ENCODE measurements at regions not wholly inside any gene's neighbourhood (a gene's known extent, or its start where the extent isn't known, plus 50 kb on each side); places are given as distances from the start of the nearest gene placed in this dataset.

GRCh38 chr21:15174923-15175322 lies 110.1 kb upstream of the NRIP1 start:
- no TSS peak for BruUV-seq (replicated peaks)
- no peak overlapping the region for H2AFZ ChIP-seq (ENCODE audit: low read length)
- no peaks in the 10 kb centered on the region for H3K9me3 ChIP-seq (ENCODE audit: low read length)
- no peaks in the 10 kb centered on the region for H3K4me1 ChIP-seq (ENCODE audit: insufficient read depth, low read length)
- intact Hi-C loops (cut with micrococcal nuclease) = loop anchor here (5.0 kb wide), 1 partner anchor 83 kb away; no protein-coding TSS in a partner anchor
- no peaks in the 10 kb centered on the region for H3K27me3 ChIP-seq (ENCODE audit: low read length)
- H3K27ac ChIP-seq (ENCODE audit: low read length) = no peak overlapping the region
- CTCF ChIA-PET = no interaction called here
- H3K36me3 ChIP-seq (ENCODE audit: low read depth, low read length) = no peaks in the 10 kb centered on the region
- POLR2A ChIA-PET (ENCODE audit: unreplicated experiment) = no interaction called here
- no peaks in the 10 kb centered on the region for H3K79me2 ChIP-seq (ENCODE audit: low read length)
- no peaks in the 10 kb centered on the region for H3F3A ChIP-seq (ENCODE audit: low read length, unreplicated experiment)
- no peak overlapping the region for H3K4me3 ChIP-seq (ENCODE audit: low read length)
- H4K20me1 ChIP-seq (ENCODE audit: low read length) = no peaks in the 10 kb centered on the region
- H3K9ac ChIP-seq (ENCODE audit: low read length) = no peak overlapping the region
- no peaks in the 10 kb centered on the region for H3K9me2 ChIP-seq (replicated peaks; ENCODE audit: low read length)
- no peak overlapping the region for H3K4me2 ChIP-seq (ENCODE audit: low read length)
- ATAC-seq (no peak), DNase-seq (no peak)
- TF ChIP-seq EZH2 (IDR thresholded peaks at IDR 0.05; ENCODE audit: low read length, unreplicated experiment) = no peak
- TF ChIP-seq EZH2phosphoT487 (IDR thresholded peaks at IDR 0.05; ENCODE audit: borderline replicate concordance, low read length) = no peak
- TF ChIP-seq CTCF (conservative IDR thresholded peaks at IDR 0.05; ENCODE audit: low read depth, low read length) = no peak

GRCh38 chr21:15182731-15183130 lies 117.9 kb upstream of the NRIP1 start:
- Histone ChIP-seq H3K27ac (ENCODE audit: low read length) (no peak overlapping the region), H3K27me3 (ENCODE audit: low read length) (no peaks in the 10 kb centered on the region), H3K4me1 (ENCODE audit: insufficient read depth, low read length) (no peaks in the 10 kb centered on the region), H3K9me2 (replicated peaks; ENCODE audit: low read length) (no peaks in the 10 kb centered on the region), H4K20me1 (ENCODE audit: low read length) (no peaks in the 10 kb centered on the region), H2AFZ (ENCODE audit: low read length) (no peak overlapping the region), H3K79me2 (ENCODE audit: low read length) (no peaks in the 10 kb centered on the region), H3K9me3 (ENCODE audit: low read length) (no peaks in the 10 kb centered on the region), H3K4me3 (ENCODE audit: low read length) (no peak overlapping the region), H3K4me2 (ENCODE audit: low read length) (no peak overlapping the region), H3K36me3 (ENCODE audit: low read depth, low read length) (no peaks in the 10 kb centered on the region), H3K9ac (ENCODE audit: low read length) (no peak overlapping the region), H3F3A (ENCODE audit: low read length, unreplicated experiment) (no peaks in the 10 kb centered on the region)
- ChIA-PET POLR2A (ENCODE audit: unreplicated experiment) (no interaction called here), CTCF (no interaction called here)
- BruUV-seq (replicated peaks) = no TSS peak
- intact Hi-C loops (cut with micrococcal nuclease) = no loop called here
- DNase-seq = no peak
- ATAC-seq = no peak
- TF ChIP-seq EZH2 (IDR thresholded peaks at IDR 0.05; ENCODE audit: low read length, unreplicated experiment) = no peak
- TF ChIP-seq CTCF (conservative IDR thresholded peaks at IDR 0.05; ENCODE audit: low read depth, low read length) = no peak
- TF ChIP-seq EZH2phosphoT487 (IDR thresholded peaks at IDR 0.05; ENCODE audit: borderline replicate concordance, low read length) = no peak

- no TSS peak for BruUV-seq (replicated peaks)
- DNase-seq (no peak), ATAC-seq (no peak)
- Histone ChIP-seq H3K9ac (ENCODE audit: low read length) (no peak overlapping the region), H3K4me3 (ENCODE audit: low read length) (no peak overlapping the region), H3K4me1 (ENCODE audit: insufficient read depth, low read length) (no peaks in the 10 kb centered on the region), H3K36me3 (ENCODE audit: low read depth, low read length) (no peaks in the 10 kb centered on the region), H3K4me2 (ENCODE audit: low read length) (no peak overlapping the region), H2AFZ (ENCODE audit: low read length) (no peak overlapping the region), H3K27ac (ENCODE audit: low read length) (no peak overlapping the region), H3K9me3 (ENCODE audit: low read length) (no peaks in the 10 kb centered on the region), H3K27me3 (ENCODE audit: low read length) (no peaks in the 10 kb centered on the region), H3F3A (ENCODE audit: low read length, unreplicated experiment) (no peaks in the 10 kb centered on the region), H3K79me2 (ENCODE audit: low read length) (no peaks in the 10 kb centered on the region), H3K9me2 (replicated peaks; ENCODE audit: low read length) (no peaks in the 10 kb centered on the region; the same call in 1 of the 2 replicates), H4K20me1 (ENCODE audit: low read length) (no peaks in the 10 kb centered on the region)
- POLR2A ChIA-PET (ENCODE audit: unreplicated experiment) = no interaction called here
- CTCF ChIA-PET = no interaction called here
- TF ChIP-seq CTCF (conservative IDR thresholded peaks at IDR 0.05; ENCODE audit: low read depth, low read length) = no peak
- TF ChIP-seq EZH2phosphoT487 (IDR thresholded peaks at IDR 0.05; ENCODE audit: borderline replicate concordance, low read length) = no peak
- no peak for TF ChIP-seq EZH2 (IDR thresholded peaks at IDR 0.05; ENCODE audit: low read length, unreplicated experiment)
- intact Hi-C loops (cut with micrococcal nuclease) = no loop called here
Measured at GRCh38 chr21:15183813-15184257, 119.0 kb upstream of the NRIP1 start.

Measured in PC-3 (cell line).